Fibroblast of mammary gland (primary cell): ENCODE measurements at regions not wholly inside any gene's neighbourhood (a gene's known extent, or its start where the extent isn't known, plus 50 kb on each side); places are given as distances from the start of the nearest gene placed in this dataset.

Source experiments
- DNase-seq: peaks from one replicate; pipeline ENCODE4 v3.0.0-alpha.2; 2010; ENCODE audit warnings: low read depth
- H3K4me3 ChIP-seq: 2 replicates; pipeline ENCODE4 v1.5.1; 2011; ENCODE audit warnings: low read depth, mild to moderate bottlenecking, low read length, moderate library complexity; ENCODE audit not compliant: control insufficient read depth
- TF ChIP-seq, protein P1 (sequence below): conservative IDR thresholded peaks from 2 replicates; pipeline ENCODE4 v1.5.1; 2011; ENCODE audit warnings: low read depth, low read length, inconsistent platforms; ENCODE audit not compliant: control insufficient read depth, insufficient read depth

DNA sequence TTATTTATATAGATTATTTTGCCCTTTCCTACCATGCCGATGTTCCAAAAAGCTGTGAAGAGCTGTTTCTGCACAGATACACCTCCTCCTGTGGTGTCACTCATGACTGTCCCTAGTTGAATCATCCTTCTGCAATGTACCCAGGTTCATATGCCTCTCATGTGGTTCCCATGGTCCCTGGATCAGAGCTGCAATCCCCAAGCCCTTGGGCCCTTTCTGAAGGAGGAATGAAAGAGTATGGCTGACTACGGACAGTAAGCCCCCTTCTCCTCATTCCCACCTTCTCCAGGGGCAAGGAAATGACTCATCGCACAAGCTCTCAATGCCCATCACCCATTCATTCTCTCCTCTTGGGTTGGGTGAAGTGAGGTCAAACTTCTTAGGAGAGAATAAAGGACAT is 63.9 kb upstream of the ACVR1 start:
- no peak overlapping the region for H3K4me3 ChIP-seq
- TF ChIP-seq, protein P1, sequence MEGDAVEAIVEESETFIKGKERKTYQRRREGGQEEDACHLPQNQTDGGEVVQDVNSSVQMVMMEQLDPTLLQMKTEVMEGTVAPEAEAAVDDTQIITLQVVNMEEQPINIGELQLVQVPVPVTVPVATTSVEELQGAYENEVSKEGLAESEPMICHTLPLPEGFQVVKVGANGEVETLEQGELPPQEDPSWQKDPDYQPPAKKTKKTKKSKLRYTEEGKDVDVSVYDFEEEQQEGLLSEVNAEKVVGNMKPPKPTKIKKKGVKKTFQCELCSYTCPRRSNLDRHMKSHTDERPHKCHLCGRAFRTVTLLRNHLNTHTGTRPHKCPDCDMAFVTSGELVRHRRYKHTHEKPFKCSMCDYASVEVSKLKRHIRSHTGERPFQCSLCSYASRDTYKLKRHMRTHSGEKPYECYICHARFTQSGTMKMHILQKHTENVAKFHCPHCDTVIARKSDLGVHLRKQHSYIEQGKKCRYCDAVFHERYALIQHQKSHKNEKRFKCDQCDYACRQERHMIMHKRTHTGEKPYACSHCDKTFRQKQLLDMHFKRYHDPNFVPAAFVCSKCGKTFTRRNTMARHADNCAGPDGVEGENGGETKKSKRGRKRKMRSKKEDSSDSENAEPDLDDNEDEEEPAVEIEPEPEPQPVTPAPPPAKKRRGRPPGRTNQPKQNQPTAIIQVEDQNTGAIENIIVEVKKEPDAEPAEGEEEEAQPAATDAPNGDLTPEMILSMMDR: no peak
- DNase-seq: peak; percentile 11

DNA sequence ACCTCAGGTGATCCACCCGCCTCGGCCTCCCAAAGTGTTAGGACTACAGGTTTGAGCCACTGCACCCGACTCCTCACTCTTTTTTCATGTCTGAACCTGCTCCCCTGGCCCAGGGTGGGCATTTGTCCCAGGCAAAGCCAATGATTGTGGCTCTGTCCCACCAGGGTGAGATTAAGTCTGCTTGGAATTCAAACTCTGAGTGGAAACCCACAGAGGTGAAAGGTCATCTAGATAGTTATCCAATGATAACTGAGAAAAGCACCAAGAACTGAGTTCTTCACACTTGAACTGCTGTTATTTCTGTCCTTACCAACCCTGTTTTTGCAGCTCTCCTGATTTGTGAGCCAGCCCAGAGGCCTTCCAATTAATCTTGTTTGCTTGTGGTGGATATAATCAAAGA is 62.4 kb upstream of the ACVR1 start:
- no peak overlapping the region for H3K4me3 ChIP-seq
- no peak for DNase-seq
- TF ChIP-seq, protein P1: no peak

DNA sequence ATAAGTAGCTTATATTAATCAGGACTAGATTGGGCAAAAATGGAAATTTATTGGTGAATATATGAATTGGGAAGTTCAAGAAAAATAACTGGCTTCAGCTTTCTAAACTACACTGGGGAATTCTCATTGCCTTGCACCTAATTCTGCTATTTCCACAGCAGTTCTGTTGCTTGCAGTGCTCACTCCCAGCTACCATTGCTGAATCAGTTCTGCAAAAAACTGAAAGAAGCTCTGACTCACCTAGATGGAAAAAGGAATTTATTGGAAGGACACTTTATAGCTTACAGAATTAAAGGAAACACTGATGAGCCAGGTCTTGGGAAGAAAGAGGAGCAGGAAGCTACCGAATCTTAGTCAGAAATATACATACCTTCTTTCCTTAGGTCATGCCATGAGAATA is 60.3 kb upstream of the ACVR1 start:
- H3K4me3 ChIP-seq: no peak overlapping the region
- TF ChIP-seq, protein P1: no peak
- DNase-seq: no peak

DNA sequence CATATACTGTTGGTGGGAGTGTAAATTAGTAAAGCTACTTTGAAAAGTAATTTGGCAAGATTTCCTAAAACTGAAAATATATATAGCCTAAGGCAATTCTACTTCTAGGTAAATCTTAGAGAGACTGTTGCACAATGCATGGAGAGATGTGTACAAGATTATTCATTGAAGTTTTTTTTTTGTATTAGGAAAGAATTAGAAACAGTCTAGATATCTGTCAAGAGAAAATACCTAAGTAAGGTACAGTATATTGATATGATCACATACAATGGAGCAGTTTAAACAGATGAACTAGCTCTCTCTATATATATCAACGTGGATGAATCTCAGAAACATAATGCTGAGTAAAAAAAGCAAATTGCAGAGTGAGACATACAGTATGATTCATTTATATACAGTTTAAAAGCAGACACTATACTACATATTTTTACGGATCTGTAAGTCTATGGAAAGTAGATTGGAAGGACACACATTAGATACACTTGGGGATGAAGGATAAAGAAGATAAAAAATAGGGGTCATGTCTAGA is 59.3 kb upstream of the ACVR1 start:
- DNase-seq: no peak
- TF ChIP-seq, protein P1: no peak
- H3K4me3 ChIP-seq: no peak overlapping the region

DNA sequence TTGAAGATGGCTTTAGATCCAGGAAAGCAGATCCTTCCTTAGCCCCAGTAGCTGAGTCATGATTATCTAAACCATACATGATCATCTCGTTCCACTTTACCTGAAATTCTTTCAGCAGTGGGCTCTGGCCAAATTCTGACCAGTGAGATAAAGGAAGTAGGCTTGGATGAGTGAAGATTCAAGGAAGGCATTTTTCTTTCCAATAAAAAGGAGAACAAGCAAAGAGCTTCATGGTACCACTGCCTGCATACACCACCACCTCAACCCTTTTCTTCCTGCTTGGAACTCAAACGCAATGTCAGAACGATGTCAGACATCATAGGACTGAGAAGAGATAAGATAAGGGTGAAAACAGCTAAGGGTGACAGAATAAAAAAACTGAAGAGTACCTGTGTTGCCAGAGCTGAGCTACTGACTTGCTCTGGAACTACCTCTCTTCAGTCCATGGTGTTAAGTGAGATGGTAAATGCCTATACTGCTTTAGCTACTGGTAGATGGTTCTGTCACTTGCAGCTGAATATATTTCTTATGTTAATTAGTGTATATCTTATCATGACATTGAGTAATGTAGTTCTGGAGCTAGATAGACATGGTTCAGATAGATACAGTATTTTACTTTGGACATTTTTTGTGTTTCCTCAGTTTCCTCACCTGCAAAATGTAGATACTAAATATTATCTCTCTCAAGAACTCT is 58.7 kb upstream of the ACVR1 start:
- TF ChIP-seq, protein P1: no peak
- no peak overlapping the region for H3K4me3 ChIP-seq
- no peak for DNase-seq

DNA sequence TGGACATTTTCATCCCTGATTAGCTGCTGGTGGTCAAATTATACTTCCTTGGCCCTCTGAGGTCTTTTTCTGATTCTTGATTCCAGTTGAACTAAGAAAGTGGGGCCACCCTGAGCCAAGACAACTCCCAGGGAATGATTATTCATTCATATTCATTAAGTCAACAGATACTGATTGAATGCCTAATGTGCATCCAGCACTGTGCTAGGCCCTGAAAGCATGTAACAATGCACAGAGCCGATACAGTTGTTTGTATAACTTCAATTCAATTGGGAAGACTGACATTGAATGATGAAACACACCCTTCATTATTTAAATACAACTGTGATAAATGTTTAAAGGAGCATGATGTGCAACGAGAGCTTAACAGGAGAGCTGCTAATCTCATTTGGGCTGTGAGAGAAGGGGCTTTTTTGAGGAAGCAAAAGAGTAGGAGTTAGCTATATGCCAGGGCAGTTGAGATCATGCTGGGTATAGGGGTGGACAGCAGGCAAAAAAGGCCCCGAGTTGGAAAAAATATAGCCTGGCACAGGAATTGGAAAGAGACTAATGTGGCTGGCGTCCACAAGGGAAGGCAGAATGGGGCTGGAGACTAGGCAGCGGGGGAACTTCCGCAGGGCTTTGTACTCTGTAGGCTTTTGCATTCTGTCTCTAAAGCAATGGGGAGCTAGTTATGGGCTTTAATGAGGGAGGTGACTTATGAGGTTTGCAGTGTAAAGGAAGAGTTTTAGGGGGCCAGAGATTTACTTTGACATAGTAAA is 57.2 kb upstream of the ACVR1 start:
- TF ChIP-seq, protein P1: no peak
- H3K4me3 ChIP-seq: no peak overlapping the region
- DNase-seq: no peak
